ENCODE measurements at regions not wholly inside any gene's neighbourhood (a gene's known extent, or its start where the extent isn't known, plus 50 kb on each side); places are given as distances from the start of the nearest gene placed in this dataset.

DNA sequence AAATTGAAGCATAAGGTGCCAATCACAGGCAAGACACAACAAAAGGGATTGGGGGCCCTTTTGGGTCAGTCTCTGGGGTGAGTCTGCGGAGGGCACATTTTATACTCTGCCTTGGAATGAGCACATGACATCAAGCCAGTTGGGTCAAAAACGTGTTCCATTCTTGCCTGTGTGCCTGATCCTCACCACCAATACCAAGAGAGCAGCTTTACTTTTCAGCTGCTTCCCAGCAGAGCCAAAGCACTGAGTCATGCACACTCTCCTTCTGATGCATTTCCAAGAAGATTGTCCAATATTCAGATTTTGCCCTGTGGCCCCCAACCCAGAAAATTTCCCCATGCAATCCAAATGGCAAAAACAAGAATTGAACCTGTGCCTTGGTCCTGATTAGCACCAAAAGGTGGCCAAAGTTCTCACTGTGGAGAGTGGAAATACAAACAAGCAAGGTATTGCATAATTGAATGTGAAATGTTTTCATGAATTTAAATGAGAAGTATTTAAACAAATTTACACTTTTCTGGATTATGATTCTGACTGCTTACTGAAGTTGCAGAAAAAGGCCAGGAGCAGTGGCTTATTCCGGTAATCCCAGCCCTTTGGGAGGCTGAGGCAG is 217.8 kb upstream of the SOX9 start:
- TF ChIP-seq CTCF (conservative IDR thresholded peaks at IDR 0.05 in 1 of 2, IDR thresholded peaks at IDR 0.05 in 1 of 2; ENCODE audit: extremely low read depth in 1 of 2, insufficient read depth in 1 of 2, low read depth in 1 of 2, low read length in 2 of 2) (no peak), EZH2 (IDR thresholded peaks at IDR 0.05; ENCODE audit: borderline replicate concordance, low read length) (no peak)

Measured in mammary epithelial cell (primary cell).